NCI-H1092 treated with DMSO at 0.1 percent for 48 hours (cell line): ENCODE measurements at regions not wholly inside any gene's neighbourhood (a gene's known extent, or its start where the extent isn't known, plus 50 kb on each side); places are given as distances from the start of the nearest gene placed in this dataset.

Experiments
- DNase-seq: peaks from one replicate; lab custom pipeline; 2025; lab: John Stamatoyannopoulos, UW

DNA sequence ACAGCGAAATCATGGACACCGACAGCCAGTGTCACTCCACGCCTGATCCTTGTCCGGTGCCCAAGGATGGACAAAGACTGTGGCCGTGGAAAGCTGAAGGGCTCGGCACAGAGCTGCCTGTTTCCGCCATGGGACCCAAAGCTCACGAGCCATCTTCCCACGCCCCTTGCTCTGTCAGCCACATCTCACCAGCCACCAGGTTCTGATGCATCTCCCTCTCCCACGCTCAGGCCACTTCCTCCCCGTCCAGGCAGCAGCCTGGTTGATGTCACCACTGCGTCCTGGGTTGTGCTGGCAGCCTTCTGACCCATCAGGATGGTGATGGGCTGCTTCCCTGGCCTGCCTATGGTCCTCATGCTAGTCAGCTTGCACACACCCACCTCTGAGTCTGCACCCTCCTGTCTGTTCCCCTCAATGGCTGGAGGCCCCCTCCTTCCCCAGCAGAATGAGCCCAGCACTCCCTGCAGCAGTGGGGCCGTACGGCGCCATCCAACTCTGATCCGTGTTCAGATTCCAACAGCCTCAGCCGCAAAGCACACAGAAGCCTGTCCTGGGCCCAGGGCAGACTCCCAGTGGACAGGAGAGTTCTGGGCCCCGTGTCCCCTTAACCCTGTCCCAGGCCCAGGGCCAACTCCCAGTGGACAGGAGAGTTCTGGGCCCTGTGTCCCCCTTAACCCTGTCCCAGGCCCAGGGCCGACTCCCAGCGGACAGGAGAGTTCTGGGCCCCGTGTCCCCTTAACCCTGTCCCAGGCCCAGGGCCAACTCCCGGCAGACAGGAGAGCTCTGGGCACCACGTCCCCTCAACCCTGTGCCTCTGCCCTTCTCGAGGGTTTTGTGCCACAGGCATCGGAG is 259.5 kb downstream of the BRD1 start:
- no peak for DNase-seq

GRCh38 chr22:49566693-49567092 is 261.0 kb downstream of the BRD1 start:
- no peak for DNase-seq

- DNase-seq = no peak
These were observed 261.5 kb downstream of the BRD1 start for GRCh38 chr22:49566141-49566541.

- no peak for DNase-seq
These were observed 262.2 kb downstream of the BRD1 start for GRCh38 chr22:49565516-49565855.

- no peak for DNase-seq
These were observed 262.8 kb downstream of the BRD1 start for GRCh38 chr22:49564666-49565515.

- DNase-seq = no peak
These were observed 263.6 kb downstream of the BRD1 start for GRCh38 chr22:49564054-49564453.

GRCh38 chr22:49562685-49563249 is 264.9 kb downstream of the BRD1 start:
- no peak for DNase-seq

DNA sequence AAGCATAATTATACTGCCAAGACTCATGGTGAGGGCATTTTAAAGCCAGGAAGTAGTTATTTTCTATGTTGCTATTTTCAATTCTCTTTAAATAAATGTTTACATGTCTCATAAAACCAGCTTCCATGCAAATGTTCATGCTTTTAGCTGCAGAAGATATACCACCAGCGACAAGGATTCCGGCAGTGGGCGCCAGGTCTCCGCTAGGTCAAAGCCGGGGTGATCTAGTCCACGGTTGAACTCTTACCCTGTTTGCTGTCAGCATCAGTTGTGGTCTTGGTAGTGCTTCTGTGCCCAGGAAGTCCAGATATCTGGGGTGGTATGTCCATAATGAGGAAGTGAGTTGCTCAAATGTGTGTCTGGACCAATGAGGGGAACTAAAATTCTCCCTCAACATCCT is 265.7 kb downstream of the BRD1 start:
- no peak for DNase-seq

- DNase-seq = no peak
These were observed 266.3 kb downstream of the BRD1 start for GRCh38 chr22:49561338-49561737.

DNA sequence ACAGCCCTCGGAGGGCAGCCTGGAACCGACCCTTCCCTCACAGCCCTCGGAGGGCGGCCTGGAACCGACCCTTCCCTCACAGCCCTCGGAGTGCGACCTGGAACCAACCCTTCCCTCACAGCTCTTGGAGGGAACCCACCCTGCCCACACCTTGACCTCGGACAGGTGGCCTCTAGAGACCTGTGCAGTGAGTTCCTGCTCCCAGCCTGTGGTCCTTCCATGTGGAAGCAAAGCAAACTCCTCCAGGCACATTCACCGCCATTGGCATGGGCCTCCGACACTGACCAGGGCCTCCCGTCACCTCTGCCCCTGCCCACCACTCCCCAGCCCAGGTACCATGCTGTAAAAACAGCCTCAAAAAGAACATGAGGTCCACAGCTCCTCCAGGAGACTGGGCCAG is 272.1 kb downstream of the BRD1 start:
- no peak for DNase-seq

DNA sequence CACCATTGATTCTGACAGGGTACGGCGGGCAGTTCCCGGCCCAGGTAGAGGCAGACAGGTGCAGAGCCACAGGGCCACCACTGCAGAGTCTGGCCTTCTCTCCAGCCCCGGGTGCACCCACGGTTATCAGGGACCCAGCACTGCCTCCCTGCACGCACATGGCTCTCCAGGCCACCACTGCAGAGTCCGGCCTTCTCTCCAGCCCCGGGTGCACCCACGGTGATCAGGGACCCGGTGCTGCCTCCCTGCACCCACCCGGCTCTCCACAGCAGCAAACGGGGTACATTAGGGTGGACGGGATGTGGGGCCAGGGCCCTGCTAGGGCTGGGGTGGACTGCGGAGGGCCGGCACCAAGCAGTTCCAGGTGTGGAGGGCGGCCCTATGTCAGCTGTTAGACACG is 272.9 kb downstream of the BRD1 start:
- no peak for DNase-seq

- DNase-seq = no peak
These were observed 273.4 kb downstream of the BRD1 start for GRCh38 chr22:49554296-49554625.

DNA sequence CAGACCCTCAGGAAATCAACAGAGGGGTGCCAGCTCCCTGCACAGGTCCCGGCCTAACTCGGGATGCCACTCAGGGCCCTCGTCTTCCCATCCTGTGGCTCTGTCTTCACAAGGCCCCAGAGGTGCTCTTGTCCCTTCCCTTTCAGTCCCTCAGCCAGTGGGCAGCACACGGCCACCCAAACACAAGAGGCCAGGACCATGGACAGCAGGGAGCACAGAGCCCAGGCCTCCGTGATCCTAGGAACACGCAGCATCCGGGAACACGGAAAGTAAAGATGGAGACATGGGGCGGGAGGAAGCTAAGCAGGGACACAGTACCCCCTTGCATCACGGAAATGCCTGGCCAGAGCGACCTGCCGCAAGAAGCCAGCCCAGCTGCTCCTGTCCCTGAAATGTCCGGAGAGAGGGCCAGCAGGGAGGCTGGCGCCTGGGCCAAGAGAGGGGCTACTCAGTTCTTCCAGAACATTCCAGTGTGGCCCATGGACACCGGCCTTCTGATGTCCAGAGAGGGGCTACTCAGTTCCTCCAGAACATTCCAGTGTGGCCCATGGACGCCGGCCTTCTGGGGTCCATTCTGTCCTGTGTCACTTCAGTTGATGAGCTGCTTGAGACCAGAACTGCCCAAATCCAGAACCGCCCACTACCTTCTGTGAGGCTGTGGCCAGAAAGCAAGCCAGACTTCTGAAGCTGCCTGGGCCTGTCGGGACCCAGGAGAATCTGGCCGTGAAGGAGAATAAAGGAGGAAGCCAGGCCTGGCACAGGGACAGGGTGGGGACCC is 274.0 kb downstream of the BRD1 start:
- DNase-seq = no peak

DNA sequence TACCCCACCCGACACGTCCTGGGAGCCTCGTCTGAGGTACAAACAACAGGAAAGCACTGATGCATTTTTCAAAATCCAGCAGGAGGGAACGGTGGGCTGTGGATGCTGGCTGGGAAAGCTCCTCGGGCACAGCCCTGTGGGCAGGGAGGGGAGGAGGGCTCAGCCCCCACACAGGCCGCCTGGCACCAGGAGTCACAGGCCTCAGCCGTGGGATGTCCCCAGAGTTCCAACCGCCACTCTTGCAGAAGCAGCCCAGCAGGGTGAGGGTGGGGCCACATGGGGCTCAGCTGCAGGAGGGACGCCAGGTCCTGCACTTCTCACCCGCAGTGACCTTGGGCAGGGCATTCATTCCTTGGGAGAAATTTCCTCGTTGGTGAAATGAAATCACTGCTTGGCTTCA is 274.6 kb downstream of the BRD1 start:
- DNase-seq = no peak

GRCh38 chr22:49551897-49552614 is 275.6 kb downstream of the BRD1 start:
- DNase-seq = no peak

- no peak for DNase-seq
These were observed 276.2 kb downstream of the BRD1 start for GRCh38 chr22:49551446-49551845.

DNA sequence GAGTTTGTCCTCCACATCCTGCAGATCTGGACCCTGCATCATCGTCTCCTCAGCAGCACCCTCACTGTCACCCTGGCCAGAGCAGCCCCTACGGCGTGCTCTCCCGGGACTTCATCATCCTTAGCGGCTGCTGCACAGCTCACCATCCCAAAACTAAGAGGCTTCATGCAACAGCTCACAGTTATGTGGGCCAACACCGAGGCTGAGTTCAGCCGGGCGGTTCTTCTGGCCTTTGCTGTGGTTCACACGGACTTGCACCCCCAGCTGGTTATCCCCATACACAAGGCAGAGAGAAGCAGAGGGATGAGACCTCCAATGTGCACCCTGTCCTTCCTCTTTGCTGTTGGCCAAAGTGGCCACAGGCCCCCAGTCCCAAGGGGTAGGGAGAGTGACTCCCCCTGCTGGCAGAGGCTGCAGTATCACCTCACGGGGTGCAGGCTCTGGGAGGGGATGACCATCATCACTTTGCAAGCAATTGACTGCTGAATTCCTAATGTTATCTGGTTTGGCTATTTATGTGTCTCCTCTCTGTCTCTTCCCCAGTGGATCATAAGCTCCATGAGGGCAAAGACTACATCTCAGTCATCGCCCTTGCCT is 276.8 kb downstream of the BRD1 start:
- DNase-seq = no peak

- no peak for DNase-seq
These were observed 277.6 kb downstream of the BRD1 start for GRCh38 chr22:49550141-49550430.

DNA sequence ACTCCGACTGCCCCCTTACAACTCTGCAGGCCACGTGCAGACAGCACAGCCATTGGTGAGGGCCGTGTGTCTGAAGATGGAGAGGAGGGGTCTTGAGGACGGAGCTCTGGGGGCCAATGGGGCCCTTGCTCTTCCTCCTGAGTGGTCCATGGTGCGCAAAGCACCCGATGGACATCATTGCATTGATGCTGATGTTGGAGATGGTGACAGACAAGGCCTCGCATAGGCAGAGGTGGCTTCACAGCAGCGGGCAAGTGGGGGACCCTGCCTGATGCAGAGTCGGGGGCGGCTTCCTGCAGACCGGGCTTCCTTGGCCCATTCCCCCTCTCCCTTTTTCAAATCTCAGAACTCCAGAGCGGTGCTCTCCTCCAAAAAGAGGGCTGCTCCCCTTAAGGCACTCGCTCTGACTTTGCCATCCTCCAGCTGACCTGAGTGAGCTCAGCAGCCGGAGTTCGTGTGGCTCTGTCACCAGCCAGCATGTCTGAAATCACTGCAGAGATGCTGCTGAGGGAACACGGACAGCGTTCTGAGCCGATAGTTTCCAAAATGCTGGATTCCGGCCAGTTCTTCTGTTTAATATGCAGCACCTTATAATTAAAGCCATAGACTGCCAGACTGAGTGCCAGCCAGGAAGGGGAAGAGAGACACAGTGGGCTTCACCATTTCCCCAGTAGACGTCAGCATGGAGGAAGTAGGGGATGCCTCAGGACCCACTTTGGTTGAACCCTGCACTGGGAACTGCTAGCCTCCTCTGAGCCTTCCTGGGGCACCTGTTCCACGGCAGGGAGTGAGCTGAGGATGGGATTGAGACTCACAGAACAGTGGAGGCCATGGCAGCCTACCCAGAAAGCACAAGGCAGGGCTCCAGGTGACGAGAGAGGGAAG is 278.2 kb downstream of the BRD1 start:
- DNase-seq = no peak

DNA sequence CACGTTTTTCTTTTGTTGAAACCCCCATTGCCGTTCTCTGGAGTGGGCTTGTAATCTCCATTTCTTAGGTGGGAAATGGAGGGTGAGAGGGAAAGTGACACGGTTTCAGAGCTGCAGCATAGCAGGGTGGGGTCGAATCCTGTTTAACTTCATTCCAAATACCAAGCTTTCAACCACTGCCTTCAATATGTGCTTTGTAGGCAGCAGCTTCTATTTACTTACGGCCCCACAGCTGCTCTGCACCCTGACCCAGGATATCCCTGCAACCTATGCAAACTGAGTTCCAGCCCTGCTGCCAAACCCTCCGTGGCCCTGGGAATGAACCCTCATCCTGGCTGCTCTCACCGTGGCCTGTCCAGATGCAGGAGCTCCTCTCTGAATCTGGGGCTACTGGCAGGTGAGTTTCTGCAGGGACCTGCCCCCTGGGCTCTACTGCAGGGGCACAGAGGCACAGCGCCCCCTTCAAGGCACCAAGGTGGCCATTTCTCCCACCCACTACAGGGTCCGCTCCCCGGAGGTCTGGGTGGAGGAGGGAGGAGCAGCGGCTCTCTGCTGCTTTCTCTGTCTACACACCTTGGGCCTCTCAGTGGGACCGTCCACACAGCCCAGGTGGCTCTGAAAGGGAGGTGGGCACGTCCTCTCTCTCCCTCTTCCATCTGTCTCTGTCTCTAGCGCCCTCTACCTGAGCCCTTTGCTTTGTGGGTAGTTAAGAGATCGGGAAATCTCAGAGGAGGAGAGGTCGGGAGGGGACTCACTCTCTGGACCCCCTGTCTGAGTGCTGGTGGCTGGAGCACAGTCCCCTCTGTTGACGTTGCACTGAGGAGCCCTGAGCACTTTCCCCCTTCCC is 279.1 kb downstream of the BRD1 start:
- DNase-seq = no peak
